ENCODE measurements at regions not wholly inside any gene's neighbourhood (a gene's known extent, or its start where the extent isn't known, plus 50 kb on each side); places are given as distances from the start of the nearest gene placed in this dataset.

DNA sequence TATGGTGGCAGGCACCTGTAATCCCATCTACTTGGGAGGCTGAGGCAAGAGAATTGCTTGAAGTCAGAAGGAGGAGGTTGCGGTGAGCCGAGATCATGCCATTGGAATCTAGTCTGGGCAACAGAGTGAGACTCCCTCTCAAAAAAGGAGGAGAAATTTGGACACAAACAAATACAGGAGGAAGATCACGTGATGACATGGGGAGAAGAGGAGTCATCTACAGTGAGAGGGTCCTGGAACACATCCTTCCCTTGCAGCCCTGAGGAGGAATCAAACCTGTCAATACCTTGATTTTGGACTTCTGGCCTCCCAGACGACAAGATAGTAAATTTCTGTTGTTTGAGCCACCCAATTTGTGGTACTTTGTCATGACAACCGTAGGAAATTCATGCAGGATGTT lies 671.9 kb upstream of the EEF2KMT start:
- no peaks in the 10 kb centered on the region for H3K4me1 ChIP-seq (ENCODE audit: control insufficient read depth in 1 of 2, insufficient read depth in 2 of 2, low read length in 2 of 2)
- H3K9me3 ChIP-seq (ENCODE audit: control insufficient read depth in 1 of 2, insufficient read depth in 1 of 2, low read depth in 1 of 2, low read length in 2 of 2) = no peaks in the 10 kb centered on the region; a peak in 1 of 4 replicates
- POLR2A ChIA-PET = no interaction called here
- H4K20me1 ChIP-seq (ENCODE audit: insufficient read depth) = no peaks in the 10 kb centered on the region
- ATAC-seq = no peak
- H3K36me3 ChIP-seq (ENCODE audit: control insufficient read depth in 1 of 2, insufficient read depth in 2 of 2, low read length in 2 of 2) = no peaks in the 10 kb centered on the region
- TF ChIP-seq, protein P1, sequence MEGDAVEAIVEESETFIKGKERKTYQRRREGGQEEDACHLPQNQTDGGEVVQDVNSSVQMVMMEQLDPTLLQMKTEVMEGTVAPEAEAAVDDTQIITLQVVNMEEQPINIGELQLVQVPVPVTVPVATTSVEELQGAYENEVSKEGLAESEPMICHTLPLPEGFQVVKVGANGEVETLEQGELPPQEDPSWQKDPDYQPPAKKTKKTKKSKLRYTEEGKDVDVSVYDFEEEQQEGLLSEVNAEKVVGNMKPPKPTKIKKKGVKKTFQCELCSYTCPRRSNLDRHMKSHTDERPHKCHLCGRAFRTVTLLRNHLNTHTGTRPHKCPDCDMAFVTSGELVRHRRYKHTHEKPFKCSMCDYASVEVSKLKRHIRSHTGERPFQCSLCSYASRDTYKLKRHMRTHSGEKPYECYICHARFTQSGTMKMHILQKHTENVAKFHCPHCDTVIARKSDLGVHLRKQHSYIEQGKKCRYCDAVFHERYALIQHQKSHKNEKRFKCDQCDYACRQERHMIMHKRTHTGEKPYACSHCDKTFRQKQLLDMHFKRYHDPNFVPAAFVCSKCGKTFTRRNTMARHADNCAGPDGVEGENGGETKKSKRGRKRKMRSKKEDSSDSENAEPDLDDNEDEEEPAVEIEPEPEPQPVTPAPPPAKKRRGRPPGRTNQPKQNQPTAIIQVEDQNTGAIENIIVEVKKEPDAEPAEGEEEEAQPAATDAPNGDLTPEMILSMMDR (IDR thresholded peaks at IDR 0.05 in 2 of 3, conservative IDR thresholded peaks at IDR 0.05 in 1 of 3; ENCODE audit: borderline replicate concordance in 1 of 3, insufficient read depth in 1 of 3, low read depth in 2 of 3, low read length in 2 of 3) = no peak
- TF ChIP-seq, protein P2, sequence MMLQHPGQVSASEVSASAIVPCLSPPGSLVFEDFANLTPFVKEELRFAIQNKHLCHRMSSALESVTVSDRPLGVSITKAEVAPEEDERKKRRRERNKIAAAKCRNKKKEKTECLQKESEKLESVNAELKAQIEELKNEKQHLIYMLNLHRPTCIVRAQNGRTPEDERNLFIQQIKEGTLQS (IDR thresholded peaks at IDR 0.05) = no peak
- no peak for TF ChIP-seq JUND (IDR thresholded peaks at IDR 0.05)
- TF ChIP-seq ZFX (IDR thresholded peaks at IDR 0.05) = no peak
- TF ChIP-seq SRF (IDR thresholded peaks at IDR 0.05; ENCODE audit: low read depth) = no peak
- TF ChIP-seq TCF7L2 (IDR thresholded peaks at IDR 0.05; ENCODE audit: borderline replicate concordance, extremely low read depth, insufficient read depth, insufficient read length) = no peak
- no peak for TF ChIP-seq ELF1 (IDR thresholded peaks at IDR 0.05; ENCODE audit: borderline replicate concordance, low read depth)
- TF ChIP-seq, protein P3, sequence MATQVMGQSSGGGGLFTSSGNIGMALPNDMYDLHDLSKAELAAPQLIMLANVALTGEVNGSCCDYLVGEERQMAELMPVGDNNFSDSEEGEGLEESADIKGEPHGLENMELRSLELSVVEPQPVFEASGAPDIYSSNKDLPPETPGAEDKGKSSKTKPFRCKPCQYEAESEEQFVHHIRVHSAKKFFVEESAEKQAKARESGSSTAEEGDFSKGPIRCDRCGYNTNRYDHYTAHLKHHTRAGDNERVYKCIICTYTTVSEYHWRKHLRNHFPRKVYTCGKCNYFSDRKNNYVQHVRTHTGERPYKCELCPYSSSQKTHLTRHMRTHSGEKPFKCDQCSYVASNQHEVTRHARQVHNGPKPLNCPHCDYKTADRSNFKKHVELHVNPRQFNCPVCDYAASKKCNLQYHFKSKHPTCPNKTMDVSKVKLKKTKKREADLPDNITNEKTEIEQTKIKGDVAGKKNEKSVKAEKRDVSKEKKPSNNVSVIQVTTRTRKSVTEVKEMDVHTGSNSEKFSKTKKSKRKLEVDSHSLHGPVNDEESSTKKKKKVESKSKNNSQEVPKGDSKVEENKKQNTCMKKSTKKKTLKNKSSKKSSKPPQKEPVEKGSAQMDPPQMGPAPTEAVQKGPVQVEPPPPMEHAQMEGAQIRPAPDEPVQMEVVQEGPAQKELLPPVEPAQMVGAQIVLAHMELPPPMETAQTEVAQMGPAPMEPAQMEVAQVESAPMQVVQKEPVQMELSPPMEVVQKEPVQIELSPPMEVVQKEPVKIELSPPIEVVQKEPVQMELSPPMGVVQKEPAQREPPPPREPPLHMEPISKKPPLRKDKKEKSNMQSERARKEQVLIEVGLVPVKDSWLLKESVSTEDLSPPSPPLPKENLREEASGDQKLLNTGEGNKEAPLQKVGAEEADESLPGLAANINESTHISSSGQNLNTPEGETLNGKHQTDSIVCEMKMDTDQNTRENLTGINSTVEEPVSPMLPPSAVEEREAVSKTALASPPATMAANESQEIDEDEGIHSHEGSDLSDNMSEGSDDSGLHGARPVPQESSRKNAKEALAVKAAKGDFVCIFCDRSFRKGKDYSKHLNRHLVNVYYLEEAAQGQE (IDR thresholded peaks at IDR 0.05; ENCODE audit: low read depth) = no peak
- no peak for TF ChIP-seq FOSL1 (IDR thresholded peaks at IDR 0.05; ENCODE audit: low read depth)
- H3K27ac ChIP-seq (ENCODE audit: low read depth, low read length) = no peak overlapping the region
- H3K27me3 ChIP-seq (ENCODE audit: insufficient read depth, low read length) = no peaks in the 10 kb centered on the region
- RAD21 ChIA-PET (ENCODE audit: low non-redundant PET in 1 of 2, low total read pairs in 2 of 2, uncharacterized antibody in 2 of 2, unreplicated experiment in 2 of 2) = no interaction called here
- intact Hi-C loops (cut with micrococcal nuclease) = no loop called here
- no peaks in the 10 kb centered on the region for H3K9me2 ChIP-seq (ENCODE audit: insufficient read depth)
- H3K4me2 ChIP-seq (ENCODE audit: low read length) = no peak overlapping the region
- no peak overlapping the region for H3K9ac ChIP-seq (ENCODE audit: low read length)
- DNase-seq (ENCODE audit: low read depth, low spot score) = no peak
- CTCF ChIA-PET = no interaction called here
- H3K4me3 ChIP-seq (replicated peaks in 1 of 2; ENCODE audit: low read depth in 1 of 2, low read length in 2 of 2) = no peak overlapping the region
- no peak overlapping the region for H2AFZ ChIP-seq (ENCODE audit: low read depth, low read length, poor library complexity, severe bottlenecking)
- BruUV-seq (replicated peaks) = no TSS peak
- no peaks in the 10 kb centered on the region for H3K79me2 ChIP-seq (ENCODE audit: insufficient read depth, low read length)
